ENCODE measurements at regions not wholly inside any gene's neighbourhood (a gene's known extent, or its start where the extent isn't known, plus 50 kb on each side); places are given as distances from the start of the nearest gene placed in this dataset.

DNA sequence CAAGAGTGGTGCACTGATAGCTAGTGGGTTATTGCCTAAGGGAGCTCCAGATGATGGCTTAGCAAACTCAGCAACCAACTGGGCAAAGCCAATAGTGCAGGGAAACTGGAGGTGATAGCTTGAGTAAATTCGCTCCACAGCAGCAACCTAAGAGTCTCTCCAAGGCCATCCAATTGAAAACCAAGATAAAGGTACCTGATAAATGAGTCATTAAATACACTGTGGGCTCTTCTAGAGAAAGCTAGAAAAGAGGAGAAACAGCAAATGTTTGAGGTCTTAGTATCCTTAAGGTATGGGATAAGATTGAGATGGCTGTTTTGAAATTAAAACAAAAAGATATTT is 197.8 kb upstream of the ERBB4 start:
- no peak for DNase-seq (ENCODE audit: extremely low read depth, low read depth)
- TF ChIP-seq, protein P1, sequence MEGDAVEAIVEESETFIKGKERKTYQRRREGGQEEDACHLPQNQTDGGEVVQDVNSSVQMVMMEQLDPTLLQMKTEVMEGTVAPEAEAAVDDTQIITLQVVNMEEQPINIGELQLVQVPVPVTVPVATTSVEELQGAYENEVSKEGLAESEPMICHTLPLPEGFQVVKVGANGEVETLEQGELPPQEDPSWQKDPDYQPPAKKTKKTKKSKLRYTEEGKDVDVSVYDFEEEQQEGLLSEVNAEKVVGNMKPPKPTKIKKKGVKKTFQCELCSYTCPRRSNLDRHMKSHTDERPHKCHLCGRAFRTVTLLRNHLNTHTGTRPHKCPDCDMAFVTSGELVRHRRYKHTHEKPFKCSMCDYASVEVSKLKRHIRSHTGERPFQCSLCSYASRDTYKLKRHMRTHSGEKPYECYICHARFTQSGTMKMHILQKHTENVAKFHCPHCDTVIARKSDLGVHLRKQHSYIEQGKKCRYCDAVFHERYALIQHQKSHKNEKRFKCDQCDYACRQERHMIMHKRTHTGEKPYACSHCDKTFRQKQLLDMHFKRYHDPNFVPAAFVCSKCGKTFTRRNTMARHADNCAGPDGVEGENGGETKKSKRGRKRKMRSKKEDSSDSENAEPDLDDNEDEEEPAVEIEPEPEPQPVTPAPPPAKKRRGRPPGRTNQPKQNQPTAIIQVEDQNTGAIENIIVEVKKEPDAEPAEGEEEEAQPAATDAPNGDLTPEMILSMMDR (IDR thresholded peaks at IDR 0.05; ENCODE audit: low read depth, low read length): no peak

DNA sequence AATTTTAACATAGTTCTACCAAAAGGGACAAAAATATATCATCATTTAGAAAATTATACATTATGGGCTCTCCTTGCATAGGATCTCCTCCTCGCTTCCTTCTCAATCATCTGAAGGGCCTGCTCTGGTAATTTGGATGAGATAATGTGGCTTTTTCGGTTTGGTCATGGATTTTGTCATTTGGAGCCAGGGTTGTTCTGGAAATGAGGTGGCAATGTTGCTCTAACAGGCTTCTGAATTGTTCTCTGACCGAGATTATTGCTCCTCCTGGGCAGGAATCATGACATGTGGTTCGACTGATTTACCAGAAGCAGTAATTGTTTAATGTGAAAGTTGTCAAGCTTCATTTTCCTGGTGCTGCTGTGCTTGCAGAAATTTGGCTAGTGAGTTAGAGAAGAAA is 194.7 kb upstream of the ERBB4 start:
- DNase-seq (ENCODE audit: extremely low read depth, low read depth): no peak
- TF ChIP-seq, protein P1 (IDR thresholded peaks at IDR 0.05; ENCODE audit: low read depth, low read length): no peak

DNA sequence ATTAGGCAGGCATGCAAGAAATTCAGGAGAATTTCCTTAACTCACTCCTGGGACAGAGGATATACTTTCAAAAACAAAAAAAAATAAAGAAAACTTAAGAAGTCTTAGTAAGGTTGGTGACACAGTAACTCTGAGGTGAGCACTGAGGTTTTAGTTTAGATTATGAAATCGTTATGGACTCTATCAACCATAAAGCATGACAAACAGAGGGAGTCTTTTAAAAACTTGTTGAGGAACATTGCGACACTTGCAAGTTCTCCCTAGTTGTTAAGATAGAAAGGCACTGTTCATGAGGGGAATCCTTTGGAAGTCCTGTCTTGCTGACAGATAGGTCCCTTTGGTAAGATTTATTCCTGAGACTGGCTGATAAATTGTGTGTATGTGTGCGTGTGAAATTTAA is 194.3 kb upstream of the ERBB4 start:
- no peak for DNase-seq (ENCODE audit: extremely low read depth, low read depth)
- TF ChIP-seq, protein P1 (IDR thresholded peaks at IDR 0.05; ENCODE audit: low read depth, low read length): no peak

DNA sequence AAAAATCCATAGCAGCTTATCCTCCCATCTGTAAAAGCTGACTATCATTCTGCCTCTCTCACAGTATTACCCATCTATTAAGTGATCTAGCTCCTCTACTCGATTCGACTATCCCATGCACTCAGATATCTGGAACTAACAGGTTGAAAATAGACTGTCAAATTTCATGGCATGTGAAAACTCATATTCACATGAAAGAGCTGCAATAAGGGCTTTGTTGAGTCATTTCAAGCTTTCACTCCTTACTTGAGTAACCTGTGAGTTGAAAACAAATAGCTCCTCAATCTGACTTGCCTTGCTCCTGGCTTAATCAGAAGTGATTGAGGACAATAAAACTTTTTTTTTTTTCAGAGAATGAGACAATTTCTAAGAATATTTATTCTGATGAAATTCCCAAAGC is 192.4 kb upstream of the ERBB4 start:
- TF ChIP-seq, protein P1 (IDR thresholded peaks at IDR 0.05; ENCODE audit: low read depth, low read length): no peak
- no peak for DNase-seq (ENCODE audit: extremely low read depth, low read depth)

DNA sequence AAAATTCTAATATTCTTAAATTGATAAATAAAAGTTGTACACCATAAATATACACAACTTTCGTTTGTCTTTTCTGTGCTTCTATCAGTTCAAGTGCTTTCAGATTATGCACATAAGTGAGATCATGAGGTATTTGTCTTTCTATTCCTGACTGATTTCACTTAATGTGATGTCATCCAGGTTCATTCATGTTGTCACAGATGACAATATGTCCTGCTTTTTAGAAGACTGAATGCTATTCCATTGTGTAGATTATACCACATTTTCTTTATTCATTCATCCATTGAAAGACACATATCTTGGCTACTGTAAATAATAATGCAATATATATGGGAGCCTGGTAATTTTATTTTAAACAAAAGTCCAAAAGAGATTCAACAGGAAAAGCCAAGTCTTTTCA is 190.1 kb upstream of the ERBB4 start:
- no peak for DNase-seq (ENCODE audit: extremely low read depth, low read depth)
- TF ChIP-seq, protein P1 (IDR thresholded peaks at IDR 0.05; ENCODE audit: low read depth, low read length): no peak

DNA sequence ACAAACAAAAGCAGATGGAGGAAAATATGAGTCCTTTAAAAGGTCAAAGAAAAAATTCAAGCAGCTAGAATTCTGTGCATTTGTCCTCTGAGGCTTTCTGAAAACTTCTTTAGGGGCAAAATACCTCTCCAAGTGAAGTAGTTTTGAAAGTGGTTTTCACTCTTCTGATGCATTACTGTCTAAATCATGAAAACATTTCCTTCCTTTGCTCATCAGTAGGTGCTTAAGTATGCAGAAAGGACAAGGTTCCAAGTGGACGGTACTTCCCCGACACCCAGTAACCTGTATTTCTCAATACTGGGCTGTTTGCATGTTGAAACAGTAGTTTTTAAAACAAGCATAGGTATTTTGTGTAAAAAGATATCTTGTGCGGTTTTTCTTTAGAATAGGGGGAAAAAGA is 189.1 kb upstream of the ERBB4 start:
- TF ChIP-seq, protein P1 (IDR thresholded peaks at IDR 0.05; ENCODE audit: low read depth, low read length): no peak
- no peak for DNase-seq (ENCODE audit: extremely low read depth, low read depth)

DNA sequence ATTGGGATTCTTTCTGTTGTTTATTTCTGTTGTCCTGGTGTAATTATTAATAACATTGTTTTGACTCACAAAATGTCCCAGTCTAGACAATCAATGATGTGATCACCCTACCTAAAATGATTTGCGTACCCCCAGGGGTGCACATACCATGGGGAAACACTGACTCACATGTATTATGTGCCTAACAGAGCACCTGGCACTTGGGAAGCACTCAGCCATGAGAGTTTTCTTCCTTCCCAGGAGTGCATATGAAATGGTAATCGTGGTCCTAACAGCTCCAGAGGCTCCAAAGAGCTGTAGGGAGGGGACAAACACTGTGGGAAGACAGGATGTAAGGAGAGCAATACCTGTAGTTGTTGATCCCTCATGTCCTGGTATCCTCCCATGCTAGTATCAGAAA is 187.8 kb upstream of the ERBB4 start:
- no peak for DNase-seq (ENCODE audit: extremely low read depth, low read depth)
- TF ChIP-seq, protein P1 (IDR thresholded peaks at IDR 0.05; ENCODE audit: low read depth, low read length): no peak
